HAP-1 (cell line): ENCODE measurements at regions not wholly inside any gene's neighbourhood (a gene's known extent, or its start where the extent isn't known, plus 50 kb on each side); places are given as distances from the start of the nearest gene placed in this dataset.

ENCODE experiments used
- DNase-seq, 2 experiments: peaks; one replicate each; pipeline ENCODE4 v3.0.0-alpha.2; 2016 to 2020; ENCODE audit warnings: low spot score in 2 of 2
- H3K27me3 ChIP-seq: fragments of 250-450 bp; sonication (Bioruptor Pico); 2 replicates; pipeline ENCODE4 v1.5.1; 2020; ENCODE audit warnings: low read depth, mild to moderate bottlenecking, moderate library complexity
- H3K36me3 ChIP-seq: fragments of 250-450 bp; sonication (Bioruptor Pico); replicated peaks from 2 replicates; pipeline ENCODE4 v1.5.1; 2020; ENCODE audit warnings: mild to moderate bottlenecking
- H3K4me1 ChIP-seq: fragments of 250-450 bp; sonication (Bioruptor Pico); 2 replicates; pipeline ENCODE4 v1.5.1; 2020; ENCODE audit warnings: mild to moderate bottlenecking
- H3K4me3 ChIP-seq: fragments of 250-450 bp; sonication (Bioruptor Pico); 2 replicates; pipeline ENCODE4 v1.5.1; 2020; ENCODE audit warnings: mild to moderate bottlenecking, moderate library complexity
- H3K9me3 ChIP-seq: fragments of 250-450 bp; sonication (Bioruptor Pico); 2 replicates; pipeline ENCODE4 v1.5.1; 2020; ENCODE audit warnings: mild to moderate bottlenecking, moderate library complexity
- in situ Hi-C: fragments of 300-500 bp; cut with MboI; formaldehyde crosslinking; loops from 3 replicates; pipeline ENCODE4 v1.14.3; 2020; ENCODE audit warnings: low sequenced_read_pairs, inconsistent platforms, mixed read lengths

- peak in 1 of 2 experiments; percentile 8 for DNase-seq
- Histone ChIP-seq H3K4me1 (peaks cover 9% of the 10 kb centered on the region), H3K9me3 (no peaks in the 10 kb centered on the region), H3K4me3 (no peak overlapping the region), H3K27me3 (no peaks in the 10 kb centered on the region), H3K36me3 (no peaks in the 10 kb centered on the region)
- in situ Hi-C loops: no loop called here
These were observed 80.4 kb downstream of the EDNRB start for GRCh38 chr13:77838271-77838670.

GRCh38 chr13:77836423-77836822 lies 82.2 kb downstream of the EDNRB start:
- Histone ChIP-seq H3K9me3 (no peaks in the 10 kb centered on the region), H3K4me3 (no peak overlapping the region), H3K36me3 (no peaks in the 10 kb centered on the region), H3K4me1 (peaks cover 21% of the 10 kb centered on the region), H3K27me3 (no peaks in the 10 kb centered on the region)
- DNase-seq: no peak
- in situ Hi-C loops: no loop called here

DNA sequence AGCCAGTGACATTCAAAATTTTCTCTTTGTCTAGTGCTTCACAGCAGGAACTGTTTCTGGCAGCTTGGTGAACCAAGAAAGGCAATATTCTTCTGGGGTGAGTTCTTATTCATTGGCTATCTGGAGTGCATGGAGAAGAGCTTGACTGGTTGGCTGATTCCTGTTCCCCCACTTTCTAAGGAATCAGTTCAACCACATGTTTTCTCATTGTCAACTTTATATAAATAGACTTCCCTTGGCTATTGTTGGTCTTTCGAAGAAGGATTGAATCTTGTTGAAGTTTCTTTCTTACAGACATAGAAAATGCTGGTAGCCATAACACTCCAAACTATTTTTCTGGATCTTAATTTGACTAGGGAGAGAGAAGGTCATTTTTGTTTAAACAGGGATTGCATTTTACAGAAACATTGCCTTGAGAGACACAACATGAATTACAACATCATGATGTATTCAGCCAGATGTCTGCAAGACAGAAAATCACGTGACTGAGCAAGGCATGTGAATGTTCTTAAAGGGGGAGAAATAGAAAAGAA lies 85.2 kb downstream of the EDNRB start:
- Histone ChIP-seq H3K4me1 (peaks cover 21% of the 10 kb centered on the region), H3K4me3 (no peak overlapping the region), H3K9me3 (no peaks in the 10 kb centered on the region), H3K36me3 (no peaks in the 10 kb centered on the region), H3K27me3 (no peaks in the 10 kb centered on the region)
- in situ Hi-C loops: no loop called here
- no peak for DNase-seq

DNA sequence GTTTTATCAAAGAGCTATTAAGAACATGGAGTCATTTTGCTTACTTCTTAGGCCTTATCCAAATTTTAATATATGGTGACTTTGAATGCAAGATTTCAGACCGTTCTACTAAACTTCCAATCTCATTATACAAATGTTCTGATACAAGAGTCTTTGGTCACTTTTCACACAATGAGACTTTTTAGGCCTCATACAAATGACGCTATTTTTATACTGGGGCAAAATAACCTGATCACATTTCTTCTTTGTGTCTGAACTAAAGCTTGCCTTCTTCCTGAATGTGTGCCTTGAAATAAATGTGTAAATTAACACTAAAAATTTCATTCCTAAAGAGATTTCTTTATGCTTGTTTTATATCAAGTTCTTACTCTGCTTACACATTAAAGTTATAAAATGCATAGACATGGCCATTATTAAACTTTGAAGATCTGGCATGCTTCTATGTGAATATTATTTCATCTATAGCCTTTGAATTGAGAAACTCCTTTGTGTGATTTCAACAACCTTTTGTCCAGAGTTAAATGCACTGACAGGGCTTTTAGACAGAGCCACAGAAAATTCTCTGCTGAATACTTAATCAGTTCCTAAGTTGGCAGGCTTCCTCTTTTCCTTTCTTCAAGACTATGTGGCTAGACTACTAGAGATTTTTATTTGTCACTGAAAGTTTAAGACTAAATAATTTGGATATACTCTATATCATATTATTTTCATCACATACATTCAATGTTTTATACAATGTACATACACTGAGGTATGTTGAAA lies 86.1 kb downstream of the EDNRB start:
- H3K4me1 ChIP-seq: peaks cover 16% of the 10 kb centered on the region
- no peaks in the 10 kb centered on the region for H3K36me3 ChIP-seq
- DNase-seq: peak in 1 of 2 experiments; percentile 56
- no peaks in the 10 kb centered on the region for H3K27me3 ChIP-seq
- in situ Hi-C loops: no loop called here
- H3K9me3 ChIP-seq: no peaks in the 10 kb centered on the region
- H3K4me3 ChIP-seq: no peak overlapping the region

GRCh38 chr13:77831866-77832265 lies 86.8 kb downstream of the EDNRB start:
- Histone ChIP-seq H3K4me1 (peaks cover 16% of the 10 kb centered on the region), H3K36me3 (no peaks in the 10 kb centered on the region), H3K27me3 (no peaks in the 10 kb centered on the region), H3K4me3 (no peak overlapping the region), H3K9me3 (no peaks in the 10 kb centered on the region)
- in situ Hi-C loops: no loop called here
- no peak for DNase-seq

DNA sequence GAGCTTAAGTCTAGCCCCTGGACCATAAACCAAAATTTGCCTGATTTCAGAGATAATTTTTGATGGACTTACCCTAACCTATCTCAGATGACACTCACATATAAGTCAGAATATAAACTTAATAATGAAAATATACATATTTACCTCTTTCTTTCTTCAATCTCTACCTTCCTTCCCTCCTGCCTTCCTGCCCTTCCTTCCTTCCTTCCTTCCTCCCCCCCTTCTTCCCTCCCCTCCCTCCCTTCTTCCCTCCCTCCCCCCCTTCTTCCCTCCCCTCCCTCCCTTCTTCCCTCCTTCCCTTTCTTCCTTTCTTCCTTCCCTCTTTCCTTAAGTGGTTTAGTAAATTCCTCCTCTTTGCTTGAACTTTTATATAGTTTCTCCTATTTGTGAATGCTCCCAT lies 88.7 kb downstream of the EDNRB start:
- Histone ChIP-seq H3K36me3 (no peaks in the 10 kb centered on the region), H3K4me3 (no peak overlapping the region), H3K4me1 (peaks cover 16% of the 10 kb centered on the region), H3K27me3 (no peaks in the 10 kb centered on the region), H3K9me3 (no peaks in the 10 kb centered on the region)
- DNase-seq: no peak
- in situ Hi-C loops: no loop called here

GRCh38 chr13:77828799-77829198 lies 89.8 kb downstream of the EDNRB start:
- Histone ChIP-seq H3K27me3 (0 out of 2 replicates have a peak, but pooled peaks cover 3% of the 10 kb centered on the region), H3K4me1 (peaks cover 16% of the 10 kb centered on the region), H3K9me3 (no peaks in the 10 kb centered on the region), H3K4me3 (no peak overlapping the region), H3K36me3 (no peaks in the 10 kb centered on the region)
- no peak for DNase-seq
- in situ Hi-C loops: no loop called here

DNA sequence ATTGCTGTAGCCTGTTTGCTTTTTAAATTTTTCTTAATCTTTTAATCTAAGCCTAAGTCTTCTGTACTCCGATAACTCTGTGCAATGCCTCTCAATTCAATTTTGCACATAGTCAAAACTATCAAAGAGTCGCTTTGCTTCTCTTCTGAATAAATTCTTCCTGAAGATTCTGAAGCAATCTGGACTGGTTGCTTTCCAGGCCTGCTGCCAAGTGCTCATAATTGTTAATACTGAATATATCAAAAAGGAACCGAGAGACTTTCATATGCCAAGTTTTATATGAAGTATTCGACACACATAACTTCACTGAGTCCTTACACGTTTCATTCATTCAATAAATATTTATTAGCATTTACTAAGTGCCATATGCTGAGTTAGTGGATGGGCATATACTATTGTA lies 91.3 kb downstream of the EDNRB start:
- no peaks in the 10 kb centered on the region for H3K9me3 ChIP-seq
- no peaks in the 10 kb centered on the region for H3K36me3 ChIP-seq
- in situ Hi-C loops: no loop called here
- no peak overlapping the region for H3K4me3 ChIP-seq
- 0 out of 2 replicates have a peak, but pooled peaks cover 3% of the 10 kb centered on the region for H3K27me3 ChIP-seq
- H3K4me1 ChIP-seq: peaks cover 4% of the 10 kb centered on the region
- no peak for DNase-seq

DNA sequence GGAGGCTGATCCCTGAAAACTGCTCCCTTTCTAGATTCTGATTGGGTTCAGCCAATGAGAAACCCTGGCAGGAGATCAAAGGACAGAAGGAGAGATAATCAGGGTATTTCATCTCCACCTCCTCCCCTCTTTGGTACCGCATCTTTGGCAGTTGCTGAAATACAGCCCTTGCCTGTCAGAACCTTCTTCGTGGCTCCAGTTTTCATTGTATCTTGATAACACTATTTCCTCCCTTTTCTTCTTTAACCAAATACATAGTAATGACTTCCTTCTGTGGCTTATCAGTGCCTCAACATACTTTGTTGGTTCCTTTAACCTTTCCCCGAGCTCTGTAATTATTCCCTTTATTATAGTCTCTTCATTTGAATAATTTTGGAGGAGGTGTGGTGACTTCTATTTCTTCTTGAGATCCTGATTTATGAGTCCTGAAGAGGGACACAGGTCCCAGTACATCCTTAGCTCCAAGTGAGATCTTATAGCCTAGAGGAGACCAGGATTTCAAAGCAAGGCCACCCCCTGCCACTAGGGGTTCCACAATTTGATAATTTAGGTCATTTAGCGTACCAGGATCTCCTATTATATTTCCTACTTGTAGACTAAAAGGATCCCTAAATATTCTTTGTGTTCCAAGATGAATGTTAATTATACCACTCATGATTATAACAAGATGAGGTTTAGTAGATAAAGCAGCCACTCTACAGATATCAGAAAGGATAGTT lies 98.0 kb downstream of the EDNRB start:
- DNase-seq: no peak

GRCh38 chr13:77817521-77817920 lies 101.1 kb downstream of the EDNRB start:
- in situ Hi-C loops: no loop called here
- no peaks in the 10 kb centered on the region for H3K27me3 ChIP-seq
- H3K4me1 ChIP-seq: no peaks in the 10 kb centered on the region
- no peaks in the 10 kb centered on the region for H3K36me3 ChIP-seq
- no peak for DNase-seq
- no peaks in the 10 kb centered on the region for H3K9me3 ChIP-seq
- no peak overlapping the region for H3K4me3 ChIP-seq

More for the DNA sequence above, 98.0 kb downstream of the EDNRB start:
- Histone ChIP-seq H3K9me3 (no peaks in the 10 kb centered on the region), H3K27me3 (0 out of 2 replicates have a peak, but pooled peaks cover 3% of the 10 kb centered on the region), H3K4me1 (no peaks in the 10 kb centered on the region), H3K4me3 (no peak overlapping the region), H3K36me3 (no peaks in the 10 kb centered on the region)
- in situ Hi-C loops: no loop called here

DNA sequence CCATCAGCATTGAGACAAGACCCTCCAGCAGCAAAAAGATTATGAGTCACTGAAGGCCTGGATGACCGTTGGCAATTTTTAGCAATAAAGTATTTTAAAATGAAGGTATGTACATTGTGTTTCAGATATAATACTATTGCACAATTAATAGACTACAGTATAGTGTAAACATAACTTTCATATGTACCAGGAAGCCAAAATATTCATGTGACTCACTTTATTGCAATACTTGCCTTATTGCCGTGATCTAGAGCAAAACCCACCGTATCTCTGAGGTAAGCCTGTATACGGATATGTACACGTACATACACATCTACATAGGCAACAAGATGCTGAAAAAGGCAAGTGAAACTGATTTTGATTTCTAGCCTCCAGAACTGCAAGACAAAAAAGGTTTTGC lies 103.3 kb downstream of the EDNRB start:
- H3K4me1 ChIP-seq: no peaks in the 10 kb centered on the region
- no peak overlapping the region for H3K4me3 ChIP-seq
- in situ Hi-C loops: no loop called here
- H3K36me3 ChIP-seq: no peaks in the 10 kb centered on the region
- no peak for DNase-seq
- no peaks in the 10 kb centered on the region for H3K27me3 ChIP-seq
- H3K9me3 ChIP-seq: no peaks in the 10 kb centered on the region
